DMS 273 (cell line): ENCODE measurements at regions not wholly inside any gene's neighbourhood (a gene's known extent, or its start where the extent isn't known, plus 50 kb on each side); places are given as distances from the start of the nearest gene placed in this dataset.
"Not testable (repeated sequence)": the region's sequence is repeated elsewhere in the genome, so short reads cannot be mapped to it uniquely, and the experiment has no call there.

ENCODE experiments used
- DNase-seq: peaks from one replicate; lab custom pipeline; 2025; ENCODE audit not compliant: unreplicated experiment; lab: John Stamatoyannopoulos, UW

GRCh38 chr18:10135302-10135926 lies 221.6 kb downstream of the VAPA start:
- DNase-seq = no peak

DNA sequence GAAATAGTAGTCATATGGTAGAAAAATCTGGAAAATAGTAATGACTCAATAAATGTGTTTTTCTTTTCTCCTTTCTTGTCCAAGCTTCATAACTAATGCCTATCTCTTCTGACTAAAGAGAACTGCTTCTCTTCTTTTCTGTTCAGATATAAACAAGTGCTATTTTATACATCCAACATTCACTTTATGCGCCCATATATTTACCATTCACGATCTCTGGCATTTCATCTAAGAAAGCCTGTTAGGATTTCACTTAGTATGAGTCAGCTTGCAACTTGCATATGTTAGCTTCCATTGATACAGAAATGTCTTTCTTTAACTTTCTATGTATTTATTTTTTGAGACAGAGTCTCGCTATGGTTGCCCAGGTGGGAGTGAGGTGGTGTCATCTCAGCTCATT lies 224.9 kb downstream of the VAPA start:
- DNase-seq = no peak

DNA sequence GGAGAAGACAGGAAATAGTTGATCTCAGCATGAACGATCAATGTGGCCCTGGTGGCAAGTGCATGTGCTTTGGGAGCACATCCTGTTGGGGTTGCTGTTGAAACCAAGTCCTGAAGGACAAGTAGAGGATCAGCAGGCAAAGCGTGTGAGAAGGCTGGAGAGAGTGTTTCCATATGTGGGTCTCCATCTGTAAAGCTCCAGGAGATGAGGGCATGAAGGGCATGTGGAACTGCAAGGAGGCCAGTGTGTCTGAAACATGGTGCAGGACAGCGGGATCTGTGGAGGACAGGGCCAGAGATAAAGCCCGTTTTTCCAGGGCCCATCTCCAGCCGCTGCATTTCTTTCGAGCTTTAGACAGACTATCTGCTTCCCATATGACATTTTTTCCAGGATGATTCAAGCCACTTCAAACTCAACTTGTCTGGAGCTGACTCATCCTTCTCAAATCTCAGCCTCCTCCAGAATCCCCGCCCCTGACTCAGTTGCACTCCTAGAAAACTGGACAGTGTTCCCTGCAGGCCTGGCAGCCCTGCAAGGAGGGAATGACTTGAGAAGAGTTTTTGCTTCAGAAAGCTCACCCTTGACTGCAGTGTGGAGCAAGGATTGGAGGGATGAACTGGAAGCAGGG lies 226.1 kb downstream of the VAPA start:
- DNase-seq = no peak

- DNase-seq = no peak
These were observed 226.9 kb downstream of the VAPA start for GRCh38 chr18:10140461-10141282.

DNA sequence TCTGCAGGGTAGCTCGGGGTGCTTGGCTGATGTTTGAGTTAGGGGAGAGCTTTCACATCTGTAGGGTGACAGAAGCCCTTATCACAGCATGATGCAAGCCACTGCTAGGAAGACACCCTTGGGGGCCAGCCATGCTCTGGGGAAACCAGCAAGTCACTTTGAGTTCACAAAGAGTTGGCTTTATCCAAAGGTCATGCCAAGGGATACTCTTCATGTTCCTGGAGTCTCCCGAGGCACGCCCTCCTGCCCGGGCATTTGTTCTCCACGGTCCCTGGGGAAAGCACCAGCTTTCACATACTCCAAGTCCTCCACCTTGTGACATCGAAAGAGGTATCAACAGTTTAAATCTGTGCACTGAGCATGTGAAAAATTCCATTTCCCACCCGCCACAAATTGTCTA lies 227.7 kb downstream of the VAPA start:
- no peak for DNase-seq

GRCh38 chr18:10142056-10142455 lies 228.2 kb downstream of the VAPA start:
- DNase-seq = no peak

DNA sequence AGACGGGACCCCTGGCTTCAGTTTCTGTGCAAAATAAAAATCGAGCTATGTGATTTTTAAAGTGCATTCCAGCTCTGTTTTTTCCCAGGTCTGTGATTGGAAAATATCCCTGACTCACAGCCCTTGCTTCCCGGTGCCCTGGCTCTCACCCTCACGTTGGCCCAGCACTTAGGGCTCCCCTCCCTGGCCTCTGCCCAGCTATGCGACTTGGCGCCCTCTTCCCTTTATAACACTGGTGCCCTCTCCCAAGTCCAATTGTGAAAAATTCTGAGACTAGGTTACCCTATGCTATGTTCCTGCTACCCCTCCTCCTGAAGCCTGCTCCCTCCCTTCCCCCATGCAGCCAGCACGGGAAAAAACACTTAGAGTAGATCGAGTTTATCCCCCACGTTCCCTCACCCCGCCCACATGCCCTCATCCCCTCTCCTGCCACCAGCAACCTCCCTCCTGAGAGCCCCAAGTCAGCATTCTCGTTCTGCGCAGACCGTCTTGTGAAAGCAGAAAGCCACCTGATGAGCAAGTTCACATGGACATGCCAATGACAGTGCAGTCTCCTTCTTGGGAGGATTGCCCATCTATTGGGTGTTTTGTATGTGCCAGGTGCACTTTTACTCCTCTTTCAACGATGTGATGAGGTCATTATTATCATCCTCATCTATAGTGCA lies 228.8 kb downstream of the VAPA start:
- DNase-seq = no peak

- DNase-seq = no peak
These were observed 229.8 kb downstream of the VAPA start for GRCh38 chr18:10143596-10143995.

GRCh38 chr18:10145546-10145945 lies 231.7 kb downstream of the VAPA start:
- no peak for DNase-seq

GRCh38 chr18:10147226-10147625 lies 233.4 kb downstream of the VAPA start:
- no peak for DNase-seq

DNA sequence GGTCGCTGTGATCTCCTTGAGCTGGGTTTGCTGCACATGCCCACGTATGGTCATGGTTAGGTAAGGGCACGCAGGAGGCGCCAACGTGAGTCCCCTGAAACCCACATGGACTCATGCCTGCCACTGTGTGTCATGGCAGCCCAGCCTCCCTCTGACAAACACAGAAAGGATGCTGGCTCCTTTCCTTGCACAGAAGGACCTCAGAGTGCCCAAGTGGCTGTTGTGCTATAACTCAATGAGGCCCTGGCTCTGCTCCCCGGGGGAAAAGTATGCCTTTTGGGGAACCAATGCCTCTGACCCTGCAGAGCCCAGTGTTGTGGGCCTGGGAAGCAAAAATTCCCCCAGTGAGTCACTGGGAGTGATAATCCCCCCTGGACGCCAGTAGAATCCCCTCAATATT lies 233.9 kb downstream of the VAPA start:
- no peak for DNase-seq

DNA sequence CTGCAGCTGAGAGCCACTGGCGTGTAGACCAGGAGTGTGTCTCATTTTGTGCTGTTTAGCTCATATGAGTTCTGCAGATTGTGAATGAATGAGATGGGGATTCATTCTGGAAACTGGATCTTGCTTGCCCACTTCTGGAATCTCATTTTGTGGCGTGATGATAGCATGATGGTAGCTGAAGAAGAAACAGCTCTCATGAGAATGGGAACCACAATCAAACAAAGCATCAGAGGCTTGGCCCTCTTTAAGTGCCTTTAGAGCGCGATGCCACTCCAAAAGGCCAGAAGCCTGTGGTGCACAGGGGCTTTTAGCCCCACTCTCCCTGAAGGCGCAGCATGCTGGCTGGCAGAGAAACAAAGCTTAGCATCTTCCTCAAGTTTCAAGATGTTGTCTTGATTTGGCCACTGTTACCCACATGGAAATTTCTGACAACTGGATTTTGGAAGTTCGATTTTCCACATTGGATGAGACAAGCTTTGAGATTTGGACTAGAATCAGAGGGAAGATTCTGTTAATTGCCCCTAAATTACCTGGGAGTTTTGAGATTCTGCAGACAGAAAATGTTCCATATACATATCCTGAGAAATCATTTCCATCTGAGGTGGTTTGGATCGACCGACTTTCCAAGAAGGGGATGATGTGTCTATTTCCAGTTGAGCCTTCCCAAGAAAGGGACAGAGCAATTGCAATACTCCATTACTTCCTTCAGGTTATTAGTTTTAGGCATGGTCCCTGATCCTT lies 234.5 kb downstream of the VAPA start:
- no peak for DNase-seq

GRCh38 chr18:10149768-10150556 lies 236.1 kb downstream of the VAPA start:
- no peak for DNase-seq

DNA sequence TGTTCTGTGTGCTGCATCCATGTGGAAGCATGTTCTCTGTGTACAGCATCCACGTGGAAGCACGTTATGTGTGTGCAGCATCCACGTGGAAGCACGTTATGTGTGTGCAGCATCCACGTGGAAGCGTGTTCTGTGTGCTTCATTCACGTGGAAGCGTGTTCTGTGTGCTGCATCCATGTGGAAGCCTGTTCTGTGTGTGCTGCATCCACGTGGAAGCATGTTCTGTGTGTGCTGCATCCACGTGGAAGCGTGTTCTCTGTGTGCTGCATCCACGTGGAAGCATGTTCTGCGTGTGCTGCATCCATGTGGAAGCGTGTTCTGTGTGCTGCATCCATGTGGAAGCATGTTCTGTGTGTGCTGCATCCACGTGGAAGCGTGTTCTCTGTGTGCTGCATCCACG lies 236.8 kb downstream of the VAPA start:
- not testable (repeated sequence) for DNase-seq

- DNase-seq = no peak
These were observed 238.7 kb downstream of the VAPA start for GRCh38 chr18:10152475-10152874.

DNA sequence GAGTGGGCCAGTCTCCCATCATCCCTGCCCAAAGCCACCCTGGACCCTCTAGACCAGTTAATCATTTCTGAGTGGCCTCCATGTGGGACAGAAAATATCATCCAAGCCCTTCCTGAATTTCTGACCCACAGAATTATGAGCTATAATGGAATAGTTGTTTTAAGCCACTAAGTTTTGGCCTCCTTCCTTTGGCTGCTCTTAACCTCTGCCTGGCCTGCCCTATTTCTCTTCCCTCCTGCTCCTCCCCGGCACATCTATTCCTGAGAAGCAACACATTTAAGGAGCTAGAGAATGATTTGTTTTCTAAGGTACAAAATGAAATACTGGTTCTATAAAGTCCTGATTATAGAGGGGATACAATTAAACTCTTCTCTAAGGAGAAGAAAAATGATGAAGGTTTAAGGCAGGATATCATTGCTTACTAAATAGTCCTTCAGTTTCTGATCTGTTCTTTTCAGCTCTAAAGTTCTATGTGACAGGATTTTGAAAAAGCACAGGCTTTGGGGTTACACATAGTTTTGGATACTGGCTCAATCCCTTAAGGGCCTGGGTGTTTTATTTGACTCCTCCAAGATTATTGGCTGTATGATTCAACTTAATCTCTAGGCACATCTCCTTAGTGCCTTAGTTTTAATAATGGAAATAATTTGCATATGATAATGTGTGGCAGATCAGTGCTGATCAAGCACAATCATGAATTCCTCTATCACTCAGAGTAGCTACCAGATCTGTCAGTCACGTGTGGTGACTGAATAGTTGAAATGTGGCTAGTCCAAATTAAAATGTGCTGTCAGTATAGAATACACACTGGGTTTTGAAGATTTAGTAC lies 240.3 kb downstream of the VAPA start:
- DNase-seq = no peak

GRCh38 chr18:10157706-10158105 lies 243.9 kb downstream of the VAPA start:
- DNase-seq = no peak

GRCh38 chr18:10160251-10160650 lies 246.4 kb downstream of the VAPA start:
- DNase-seq = no peak

GRCh38 chr18:10161315-10161714 lies 247.5 kb downstream of the VAPA start:
- DNase-seq = no peak
